HG03196 (cell line): ENCODE measurements at regions not wholly inside any gene's neighbourhood (a gene's known extent, or its start where the extent isn't known, plus 50 kb on each side); places are given as distances from the start of the nearest gene placed in this dataset.
"Not testable (repeated sequence)": the region's sequence is repeated elsewhere in the genome, so short reads cannot be mapped to it uniquely, and the experiment has no call there.

Experiments
- ATAC-seq: cut with Tn5 transposase; IDR thresholded peaks from one replicate; pipeline ENCODE4 v1.9.1; 2021; ENCODE audit not compliant: unreplicated experiment

DNA sequence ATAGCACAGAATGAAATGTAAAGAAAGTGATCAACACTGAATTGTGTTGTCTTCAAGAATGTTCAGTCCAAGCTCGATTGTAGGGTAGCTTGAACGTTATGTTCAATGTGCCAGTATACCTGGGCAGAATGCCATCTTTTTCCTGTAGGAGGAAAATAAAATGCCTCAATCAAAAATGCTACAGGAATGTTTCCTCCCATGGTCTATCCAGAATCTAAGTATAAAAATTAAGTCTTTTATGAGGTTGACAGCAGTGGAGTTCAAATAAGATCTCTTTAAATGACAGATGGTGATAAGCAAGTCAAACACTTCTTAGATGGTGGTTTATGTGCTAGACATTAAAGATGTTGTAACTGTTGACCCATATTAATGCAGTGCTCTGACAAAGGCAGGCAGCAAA lies 488.6 kb downstream of the CSNK1G3 start:
- no peak for ATAC-seq

GRCh38 chr5:123997462-123998215 lies 485.7 kb downstream of the CSNK1G3 start:
- no peak for ATAC-seq

- no peak for ATAC-seq
These were observed 485.1 kb downstream of the CSNK1G3 start for GRCh38 chr5:123997064-123997461.

DNA sequence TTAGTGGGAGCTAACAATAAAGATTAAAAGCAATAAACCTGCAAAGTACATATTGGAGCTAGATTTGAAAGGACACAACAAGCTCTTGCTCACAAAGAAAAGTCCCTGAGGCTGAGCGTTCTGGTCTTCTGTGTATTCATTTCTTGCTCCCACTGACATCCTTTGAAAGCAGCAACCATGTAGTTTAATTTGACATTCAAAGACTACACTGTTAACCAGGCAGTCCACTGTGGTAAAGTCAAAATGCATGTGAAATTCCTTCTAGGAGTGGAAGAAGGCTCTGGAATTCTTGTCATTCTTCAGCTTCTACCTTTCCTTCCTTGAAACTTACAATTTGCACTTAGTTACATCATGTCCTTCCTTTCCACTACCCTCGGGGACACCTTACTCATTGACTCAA lies 480.7 kb downstream of the CSNK1G3 start:
- ATAC-seq: no peak

DNA sequence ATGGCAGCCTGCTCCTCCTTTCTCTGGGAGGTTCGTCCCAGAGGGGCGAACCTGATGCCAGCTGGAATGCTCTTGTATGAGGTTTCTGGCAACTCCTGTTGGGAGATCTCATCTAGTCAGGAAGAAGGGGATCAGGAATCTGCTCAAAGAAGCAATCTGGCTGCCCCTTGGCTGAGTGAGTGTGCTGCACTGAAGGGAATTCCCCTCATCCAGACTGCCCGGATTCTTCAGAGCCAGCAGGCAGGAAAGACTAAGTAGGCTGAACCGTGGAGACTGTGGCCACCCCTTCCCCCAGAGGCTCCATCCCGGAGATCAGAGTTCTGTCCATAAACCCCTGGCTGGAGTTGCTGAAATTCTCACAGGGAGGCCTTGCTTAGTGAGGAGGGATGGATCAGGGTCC lies 476.0 kb downstream of the CSNK1G3 start:
- no peak for ATAC-seq

DNA sequence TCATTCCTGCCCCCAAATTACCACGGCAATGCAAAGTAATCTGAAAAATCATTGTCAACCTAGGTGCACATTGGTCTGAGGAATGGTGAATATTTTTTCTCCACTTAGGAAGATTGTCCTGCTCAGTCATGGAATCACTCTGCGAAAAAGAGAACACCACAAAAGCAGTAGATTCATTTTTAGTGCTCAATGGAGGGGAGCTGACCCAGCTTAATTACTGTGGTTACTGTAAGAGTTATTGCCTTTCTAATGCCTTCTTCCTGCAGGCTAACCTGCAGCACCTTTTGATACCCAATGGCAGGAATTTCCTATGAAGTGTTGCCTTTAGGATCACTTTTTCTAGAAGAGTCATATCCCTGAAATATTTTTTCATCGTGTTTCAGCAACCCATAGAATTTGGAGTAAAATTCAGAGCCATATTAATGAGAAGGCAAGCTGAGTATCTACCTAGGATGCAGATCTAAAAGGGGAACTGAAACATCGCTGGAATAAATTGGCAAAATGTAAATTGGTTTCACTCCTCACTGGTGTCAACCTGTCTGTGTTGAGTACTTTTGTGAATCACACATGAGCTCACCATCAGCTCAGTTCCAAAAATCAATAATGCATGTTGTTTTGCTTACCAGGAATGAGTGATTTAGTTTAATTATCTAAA lies 464.5 kb downstream of the CSNK1G3 start:
- ATAC-seq: no peak

GRCh38 chr5:123975521-123975920 lies 463.5 kb downstream of the CSNK1G3 start:
- ATAC-seq: not testable (repeated sequence)

GRCh38 chr5:123966781-123967180 lies 454.8 kb downstream of the CSNK1G3 start:
- ATAC-seq: no peak

- no peak for ATAC-seq
These were observed 453.6 kb downstream of the CSNK1G3 start for GRCh38 chr5:123965626-123966025.

GRCh38 chr5:123964884-123965283 lies 452.9 kb downstream of the CSNK1G3 start:
- no peak for ATAC-seq

- no peak for ATAC-seq
These were observed 448.5 kb downstream of the CSNK1G3 start for GRCh38 chr5:123960526-123960925.

DNA sequence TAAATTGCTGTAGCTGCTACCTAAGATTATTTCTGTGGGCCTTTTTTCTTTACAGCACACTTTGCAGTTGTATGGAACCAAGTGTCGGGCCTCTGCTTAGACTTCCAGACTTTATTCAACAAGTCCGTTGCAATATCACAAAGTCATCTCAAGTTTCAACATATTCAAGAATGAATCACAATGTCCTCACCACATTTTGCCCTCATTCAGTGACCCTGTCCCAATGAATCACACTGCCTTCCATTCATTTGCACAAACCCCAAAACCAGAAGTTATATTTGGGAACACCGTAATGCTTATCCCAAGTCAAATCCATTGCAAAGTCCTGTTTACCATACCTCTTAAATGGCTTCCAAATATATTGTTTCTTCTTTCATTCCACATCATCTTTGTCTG lies 439.6 kb downstream of the CSNK1G3 start:
- no peak for ATAC-seq

DNA sequence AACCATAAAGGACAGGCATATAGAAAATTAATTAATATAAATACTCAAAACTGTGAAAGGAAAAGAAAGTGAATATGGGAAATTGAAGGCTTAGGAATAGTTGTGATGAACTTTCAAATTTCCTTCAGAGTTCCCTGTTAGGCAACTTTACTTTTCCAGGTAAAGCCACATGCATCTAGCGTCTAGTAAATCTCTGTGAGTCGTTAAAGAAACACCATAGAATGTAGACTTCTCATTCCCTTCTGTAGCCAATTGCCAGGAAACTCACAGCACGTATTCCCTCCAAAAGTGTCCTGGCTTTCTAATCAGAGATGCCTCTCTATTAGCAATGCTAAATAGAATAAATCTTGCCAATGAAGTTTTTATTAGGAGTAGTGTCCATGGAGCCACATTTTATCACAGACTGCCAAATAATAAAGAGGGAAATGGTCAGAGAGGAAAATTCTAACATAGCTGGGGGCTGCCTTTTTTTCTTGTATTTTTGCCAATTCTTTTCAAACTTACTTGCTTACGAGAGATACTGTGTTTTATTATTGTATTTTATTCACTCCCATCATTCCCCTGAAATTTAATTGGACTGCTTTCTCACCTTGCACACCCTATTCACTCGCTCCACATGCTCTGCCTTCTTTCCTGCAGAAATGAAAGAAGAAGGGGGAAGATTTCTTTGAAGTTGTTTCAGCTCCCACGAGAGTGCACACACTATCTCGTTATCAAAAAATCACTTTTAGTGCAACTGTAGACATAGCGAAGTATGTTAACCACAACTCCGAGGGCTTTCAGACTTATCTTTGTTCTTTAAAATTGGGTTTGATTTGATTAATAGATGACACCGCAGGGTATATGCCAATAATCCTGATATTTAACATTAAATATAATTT lies 439.0 kb downstream of the CSNK1G3 start:
- no peak for ATAC-seq

DNA sequence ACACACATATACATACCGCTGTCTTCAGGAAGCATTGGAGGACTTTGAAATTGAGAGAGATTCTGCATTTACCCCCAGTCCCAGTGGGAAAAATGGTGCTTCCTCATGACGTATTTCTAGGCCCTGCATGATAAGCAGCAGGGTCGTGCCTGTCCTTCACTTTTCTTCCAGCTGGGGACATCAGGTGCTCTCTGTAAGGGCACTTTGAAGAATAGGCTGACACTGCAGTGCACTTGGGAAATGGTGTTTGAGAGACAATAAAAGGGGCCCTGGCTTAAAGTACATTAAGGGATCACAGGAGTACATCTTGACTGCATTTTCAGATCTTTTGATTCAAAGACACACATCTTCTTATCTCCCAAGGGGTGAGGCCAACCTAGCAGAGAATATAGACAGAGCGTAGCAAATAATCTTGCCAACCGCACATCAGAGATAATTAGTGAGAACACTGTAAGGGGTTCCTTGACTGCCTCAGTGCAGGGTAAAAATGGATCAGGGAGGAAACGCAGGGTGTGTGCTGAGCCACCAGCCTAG lies 437.9 kb downstream of the CSNK1G3 start:
- ATAC-seq: no peak

- ATAC-seq: no peak
These were observed 437.2 kb downstream of the CSNK1G3 start for GRCh38 chr5:123949043-123949804.

- ATAC-seq: no peak
These were observed 435.8 kb downstream of the CSNK1G3 start for GRCh38 chr5:123947797-123948196.

DNA sequence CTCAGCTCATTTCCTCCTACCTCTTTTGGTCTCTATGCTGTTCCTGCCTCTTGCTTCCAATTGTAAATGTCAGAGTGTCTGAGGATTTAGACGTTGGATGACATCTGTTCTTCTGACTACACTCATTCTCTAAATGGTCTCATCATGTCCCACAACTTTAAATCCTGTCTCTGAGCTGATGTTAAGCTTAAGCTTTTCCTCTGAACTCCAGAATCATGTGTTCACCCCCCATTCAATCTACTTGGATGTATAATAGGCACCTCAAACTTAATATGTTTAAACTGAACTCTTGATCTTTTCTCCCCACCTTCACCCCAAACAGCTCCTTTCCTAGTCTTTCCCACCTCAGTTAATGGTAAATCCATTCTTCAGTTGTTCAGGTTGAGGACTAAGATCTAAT lies 433.6 kb downstream of the CSNK1G3 start:
- no peak for ATAC-seq

DNA sequence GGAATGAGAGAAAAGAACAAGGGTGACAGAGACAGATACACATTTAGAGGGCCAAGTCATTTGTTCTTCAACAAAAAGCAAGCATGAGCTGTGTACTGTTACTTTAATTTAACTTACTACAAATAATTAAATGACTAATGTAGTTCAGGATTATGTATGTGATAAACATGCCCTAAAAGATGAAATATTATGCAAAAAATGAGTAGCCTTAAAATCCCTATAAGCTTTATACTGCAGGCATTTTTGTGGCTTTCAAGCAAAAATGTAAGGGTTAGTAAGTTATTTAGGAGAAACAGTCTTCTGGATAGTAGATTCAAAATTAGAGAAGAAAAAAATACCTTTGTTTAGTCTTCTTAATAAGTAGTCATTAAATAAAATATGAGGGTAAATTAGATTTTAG lies 431.2 kb downstream of the CSNK1G3 start:
- no peak for ATAC-seq

- ATAC-seq: no peak
These were observed 428.4 kb downstream of the CSNK1G3 start for GRCh38 chr5:123940416-123940815.

DNA sequence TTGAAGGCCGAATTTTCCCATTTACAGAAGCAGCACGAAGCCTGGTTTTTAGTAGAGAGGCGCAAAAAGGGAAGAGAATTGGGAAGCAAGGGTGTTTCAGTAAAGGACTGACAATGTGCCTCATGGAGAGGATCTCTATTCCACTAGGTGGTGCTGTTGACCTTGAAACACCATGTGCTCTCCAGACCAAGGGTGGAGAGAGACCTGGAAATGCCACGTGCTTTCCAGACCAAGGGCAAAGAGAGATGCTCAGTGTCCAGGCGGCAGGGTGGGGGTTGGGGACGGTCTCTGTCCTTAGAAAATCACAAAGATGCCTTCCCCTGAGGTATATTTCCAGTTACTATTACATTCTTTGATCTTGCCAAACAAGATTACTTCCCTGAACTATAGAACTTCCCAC lies 425.3 kb downstream of the CSNK1G3 start:
- ATAC-seq: no peak

GRCh38 chr5:123936548-123936947 lies 424.6 kb downstream of the CSNK1G3 start:
- ATAC-seq: no peak
